Putamen (tissue), 1 donor: ENCODE measurements at regions not wholly inside any gene's neighbourhood (a gene's known extent, or its start where the extent isn't known, plus 50 kb on each side); places are given as distances from the start of the nearest gene placed in this dataset.

ENCODE experiments used
- DNase-seq: peaks from one replicate; pipeline ENCODE4 v3.0.0-alpha.2; 2016; ENCODE audit warnings: low spot score

GRCh38 chr13:75132701-75133695 lies 349.0 kb downstream of the TBC1D4 start:
- DNase-seq = no peak

- no peak for DNase-seq
Measured at GRCh38 chr13:75129331-75129730, 352.6 kb downstream of the TBC1D4 start.

- no peak for DNase-seq
Measured at GRCh38 chr13:75124415-75124814, 357.6 kb downstream of the TBC1D4 start.

GRCh38 chr13:75123428-75123827 lies 358.5 kb downstream of the TBC1D4 start:
- no peak for DNase-seq

GRCh38 chr13:75120085-75120484 lies 361.9 kb downstream of the TBC1D4 start:
- no peak for DNase-seq

GRCh38 chr13:75115171-75115570 lies 366.8 kb downstream of the TBC1D4 start:
- DNase-seq = no peak

GRCh38 chr13:75103976-75104375 lies 378.0 kb downstream of the TBC1D4 start:
- DNase-seq = no peak

- DNase-seq = no peak
Measured at GRCh38 chr13:75102001-75102716, 379.8 kb downstream of the TBC1D4 start.

GRCh38 chr13:75101348-75101747 lies 380.6 kb downstream of the TBC1D4 start:
- DNase-seq = no peak

- DNase-seq = no peak
Measured at GRCh38 chr13:75092143-75092542, 389.8 kb downstream of the TBC1D4 start.

- no peak for DNase-seq
Measured at GRCh38 chr13:75091718-75092117, 390.3 kb downstream of the TBC1D4 start.

- no peak for DNase-seq
Measured at GRCh38 chr13:75090872-75091615, 390.9 kb downstream of the TBC1D4 start.

GRCh38 chr13:75088915-75089314 lies 393.1 kb downstream of the TBC1D4 start:
- no peak for DNase-seq

GRCh38 chr13:75079226-75079625 lies 402.7 kb downstream of the TBC1D4 start:
- no peak for DNase-seq

GRCh38 chr13:75076476-75076875 lies 405.5 kb downstream of the TBC1D4 start:
- no peak for DNase-seq

GRCh38 chr13:75073786-75074185 lies 408.2 kb downstream of the TBC1D4 start:
- no peak for DNase-seq

GRCh38 chr13:75072891-75073290 lies 409.1 kb downstream of the TBC1D4 start:
- no peak for DNase-seq

- DNase-seq = no peak
Measured at GRCh38 chr13:75072368-75072767, 409.6 kb downstream of the TBC1D4 start.

GRCh38 chr13:75071796-75072195 lies 410.2 kb downstream of the TBC1D4 start:
- no peak for DNase-seq

GRCh38 chr13:75071395-75071794 lies 410.6 kb downstream of the TBC1D4 start:
- no peak for DNase-seq

- DNase-seq = no peak
Measured at GRCh38 chr13:75061909-75062308, 420.1 kb downstream of the TBC1D4 start.

- no peak for DNase-seq
Measured at GRCh38 chr13:75055296-75055695, 426.7 kb downstream of the TBC1D4 start.
